Lung (tissue), 11 donors: ENCODE measurements at regions not wholly inside any gene's neighbourhood (a gene's known extent, or its start where the extent isn't known, plus 50 kb on each side); places are given as distances from the start of the nearest gene placed in this dataset.

ENCODE experiments used
- ATAC-seq: fragments of 200-7000 bp; cut with Tn5 transposase; one replicate; pipeline ENCODE4 v1.9.1; 2020; ENCODE audit warnings: moderate number of reproducible peaks; ENCODE audit not compliant: insufficient read depth, low FRiP score
- DNase-seq, 3 donors: peaks; one replicate each; pipeline ENCODE4 v3.0.0-alpha.2; 2013 to 2017
- H3K27ac ChIP-seq, 2 donors: one replicate each; pipeline ENCODE4 v1.5.1; 2013; ENCODE audit warnings: mild to moderate bottlenecking in 2 of 2, moderate library complexity in 2 of 2, control low read depth in 1 of 2, inconsistent platforms in 1 of 2, low read depth in 1 of 2, low read length in 1 of 2
- H3K27me3 ChIP-seq, 3 donors: one replicate each; pipeline ENCODE4 v1.5.1; 2013; ENCODE audit warnings: low read length in 2 of 3; ENCODE audit not compliant: control insufficient read depth in 3 of 3, insufficient read depth in 3 of 3
- H3K36me3 ChIP-seq, 4 donors: one replicate each; pipeline ENCODE4 v1.5.1; 2013; ENCODE audit warnings: low read length in 4 of 4, mild to moderate bottlenecking in 1 of 4, moderate library complexity in 1 of 4; ENCODE audit not compliant: control insufficient read depth in 4 of 4, insufficient read depth in 4 of 4
- H3K4me1 ChIP-seq, 5 donors: one replicate each; pipeline ENCODE4 v1.5.1; 2013; ENCODE audit warnings: low read length in 5 of 5, mild to moderate bottlenecking in 2 of 5, moderate library complexity in 1 of 5; ENCODE audit not compliant: control insufficient read depth in 5 of 5, insufficient read depth in 5 of 5
- H3K4me3 ChIP-seq: one replicate; pipeline ENCODE4 v1.5.1; 2013; ENCODE audit warnings: mild to moderate bottlenecking, control low read depth, moderate library complexity
- H3K9ac ChIP-seq, 2 donors: one replicate each; pipeline ENCODE4 v1.5.1; 2013; ENCODE audit warnings: low read length in 2 of 2, control low read depth in 1 of 2; ENCODE audit not compliant: insufficient read depth in 1 of 2
- H3K9me3 ChIP-seq, 4 donors: one replicate each; pipeline ENCODE4 v1.5.1; 2013; ENCODE audit warnings: low read length in 3 of 4, mild to moderate bottlenecking in 1 of 4, moderate library complexity in 1 of 4; ENCODE audit not compliant: control insufficient read depth in 4 of 4, insufficient read depth in 3 of 4
- CTCF ChIP-seq: IDR thresholded peaks from 2 replicates; pipeline ENCODE4 v1.5.1; 2012; ENCODE audit warnings: mild to moderate bottlenecking; ENCODE audit errors: control extremely low read depth, extremely low read depth
- WGBS, 2 donors: extraction: QIAGEN DNeasy Blood & Tissue Kit; methylation state at CpG; one replicate each; pipeline ENCODE4 v1.1.7; 2013; 5-methylcytosine and 5-hydroxymethylcytosine counted together
- donor health status: control.
- donor health status: control.
- donor health status: Bipolar disorder and iron deficiency.
- donor health status: healthy.
- donor health status: DM: yes; HTN: yes; CAD: no.

DNA sequence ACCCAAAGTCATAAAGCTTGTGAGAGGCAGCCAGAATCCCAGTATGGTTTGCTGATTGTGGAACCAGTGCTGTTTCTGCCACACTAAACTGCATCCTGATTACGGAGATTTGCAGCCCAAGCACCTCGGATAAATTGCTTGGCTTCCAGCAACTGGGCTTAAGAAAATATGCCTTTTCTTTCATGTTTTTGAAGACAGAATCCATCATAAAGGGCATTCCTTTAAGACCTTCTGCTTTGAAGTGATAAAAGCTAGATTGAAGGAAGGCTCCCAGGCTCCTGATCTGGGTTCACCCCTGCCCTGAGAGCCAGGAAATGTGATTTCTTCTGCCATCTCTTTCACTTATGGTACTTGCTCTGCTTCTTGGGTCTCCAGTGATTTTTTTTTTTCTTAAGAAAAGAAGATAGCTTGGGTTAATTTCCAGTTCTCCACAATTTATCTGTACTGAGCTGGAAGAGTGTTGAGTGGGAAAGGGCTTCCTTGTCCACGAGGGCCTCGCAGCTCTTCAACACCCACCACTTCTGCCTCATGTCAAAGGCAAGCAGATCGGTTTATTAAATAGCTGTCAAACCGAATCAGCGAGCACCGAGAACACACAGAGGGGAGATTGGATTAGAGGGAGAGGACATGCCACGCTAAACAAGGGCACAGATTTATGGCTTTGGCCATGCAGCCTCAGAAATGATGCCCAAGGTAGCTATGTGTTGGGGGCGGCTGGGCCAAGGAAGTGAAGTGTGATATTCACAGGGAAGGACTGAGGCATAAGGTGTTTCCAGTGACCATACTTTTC lies 94.9 kb upstream of the TBX20 start:
- Histone ChIP-seq H3K36me3 (no peaks in the 10 kb centered on the region), H3K27me3 (no peaks in the 10 kb centered on the region), H3K4me1 (no peaks in the 10 kb centered on the region), H3K4me3 (no peak overlapping the region), H3K9ac (no peak overlapping the region), H3K9me3 (no peaks in the 10 kb centered on the region), H3K27ac (no peak overlapping the region)
- ATAC-seq, result no peak
- TF ChIP-seq CTCF, result no peak
- 78 to 83% methylated on average over 10 of the region's 10 CpGs for WGBS, 2 donors
- no peak for DNase-seq

GRCh38 chr7:35342786-35343185 lies 88.9 kb upstream of the TBX20 start:
- H3K27me3 ChIP-seq, result no peaks in the 10 kb centered on the region
- WGBS, 2 donors, result 93% methylated on average over 3 of the region's 3 CpGs
- H3K27ac ChIP-seq, result no peak overlapping the region
- ATAC-seq, result no peak
- DNase-seq, result no peak
- H3K9ac ChIP-seq, result no peak overlapping the region
- no peak for TF ChIP-seq CTCF
- no peak overlapping the region for H3K4me3 ChIP-seq
- peaks cover 0 to 6% (median 0%) of the 10 kb centered on the region in 4 donors for H3K9me3 ChIP-seq
- H3K36me3 ChIP-seq, result no peaks in the 10 kb centered on the region
- H3K4me1 ChIP-seq, result no peaks in the 10 kb centered on the region

GRCh38 chr7:35339811-35340210 lies 85.9 kb upstream of the TBX20 start:
- 92 to 95% methylated on average over 6 of the region's 6 CpGs for WGBS, 2 donors

More at GRCh38 chr7:35339811-35340210, 85.9 kb upstream of the TBX20 start:
- Histone ChIP-seq H3K36me3 (no peaks in the 10 kb centered on the region), H3K4me3 (no peak overlapping the region), H3K9me3 (peaks cover 0 to 6% (median 0%) of the 10 kb centered on the region in 4 donors), H3K4me1 (peaks cover 0 to 6% (median 0%) of the 10 kb centered on the region in 5 donors), H3K27ac (no peak overlapping the region), H3K27me3 (no peaks in the 10 kb centered on the region), H3K9ac (no peak overlapping the region)
- TF ChIP-seq CTCF, result no peak
- ATAC-seq (no peak), DNase-seq (no peak)
